HK-2 (cell line): ENCODE measurements at regions not wholly inside any gene's neighbourhood (a gene's known extent, or its start where the extent isn't known, plus 50 kb on each side); places are given as distances from the start of the nearest gene placed in this dataset.

Source experiments
- DNase-seq: peaks from one replicate; pipeline ENCODE4 v3.0.0-alpha.2; 2018; ENCODE audit not compliant: unreplicated experiment

GRCh38 chr4:137635108-137635507 lies 102.8 kb upstream of the PCDH18 start:
- DNase-seq = no peak

GRCh38 chr4:137632842-137633241 lies 100.5 kb upstream of the PCDH18 start:
- no peak for DNase-seq

GRCh38 chr4:137631605-137632004 lies 99.3 kb upstream of the PCDH18 start:
- DNase-seq = no peak

GRCh38 chr4:137630252-137630651 lies 98.0 kb upstream of the PCDH18 start:
- DNase-seq = no peak

GRCh38 chr4:137627739-137628460 lies 95.6 kb upstream of the PCDH18 start:
- no peak for DNase-seq

GRCh38 chr4:137626942-137627738 lies 94.8 kb upstream of the PCDH18 start:
- no peak for DNase-seq

- DNase-seq = no peak
These were observed 90.7 kb upstream of the PCDH18 start for GRCh38 chr4:137623013-137623412.

- DNase-seq = no peak
These were observed 88.8 kb upstream of the PCDH18 start for GRCh38 chr4:137621056-137621455.

- DNase-seq = no peak
These were observed 82.2 kb upstream of the PCDH18 start for GRCh38 chr4:137614491-137614890.

GRCh38 chr4:137611998-137612700 lies 79.9 kb upstream of the PCDH18 start:
- DNase-seq = no peak

GRCh38 chr4:137610960-137611359 lies 78.7 kb upstream of the PCDH18 start:
- no peak for DNase-seq

GRCh38 chr4:137609718-137610430 lies 77.6 kb upstream of the PCDH18 start:
- no peak for DNase-seq

GRCh38 chr4:137608085-137608484 lies 75.8 kb upstream of the PCDH18 start:
- no peak for DNase-seq

GRCh38 chr4:137602436-137602835 lies 70.1 kb upstream of the PCDH18 start:
- no peak for DNase-seq

- DNase-seq = no peak
These were observed 69.6 kb upstream of the PCDH18 start for GRCh38 chr4:137601934-137602333.

GRCh38 chr4:137599734-137600133 lies 67.4 kb upstream of the PCDH18 start:
- no peak for DNase-seq

- DNase-seq = no peak
These were observed 65.6 kb upstream of the PCDH18 start for GRCh38 chr4:137597752-137598430.

- no peak for DNase-seq
These were observed 55.5 kb upstream of the PCDH18 start for GRCh38 chr4:137587796-137588195.

GRCh38 chr4:137583671-137584070 lies 51.4 kb upstream of the PCDH18 start:
- DNase-seq = no peak
